B cell (primary cell): ENCODE measurements at regions not wholly inside any gene's neighbourhood (a gene's known extent, or its start where the extent isn't known, plus 50 kb on each side); places are given as distances from the start of the nearest gene placed in this dataset.

Experiments
- ATAC-seq: fragments of 200-7000 bp; cut with Tn5 transposase; one replicate; pipeline ENCODE4 v1.10.0; 2021; ENCODE audit warnings: low read depth, mild to moderate bottlenecking, moderate number of reproducible peaks, moderate library complexity
- CTCF ChIA-PET: fragments of 350-600 bp; sonication (Branson Sonifier 250); formaldehyde crosslinking; loops from one replicate; lab custom pipeline; 2021; ENCODE audit warnings: antibody characterized with exemption, inconsistent platforms; lab: Charles Lee
- POLR2A ChIA-PET: fragments of 350-600 bp; sonication (Branson Sonifier 250); formaldehyde crosslinking; loops from one replicate; lab custom pipeline; 2021; ENCODE audit warnings: antibody characterized with exemption; lab: Charles Lee
- DNase-seq: peaks from one replicate; pipeline ENCODE4 v3.0.0; 2013
- H2AFZ ChIP-seq: 2 replicates; pipeline ENCODE4 v1.6.1; 2012; ENCODE audit warnings: mild to moderate bottlenecking, low read depth, low read length; ENCODE audit not compliant: insufficient read depth, poor library complexity, severe bottlenecking
- H3K27ac ChIP-seq, 2 donors: 1 replicate in 1 of 2; 2 replicates in 1 of 2; pipeline ENCODE4 v1.5.1; 2012 to 2013; ENCODE audit warnings: low read length in 2 of 2, mild to moderate bottlenecking in 2 of 2, moderate library complexity in 1 of 2
- H3K27me3 ChIP-seq, 4 experiments: fragments of 200-600 bp in 1 of 4; sonication (generic) in 1 of 4; replicated peaks in 1 of 4; 1 replicate in 2 of 4; 2 replicates in 2 of 4; pipeline versions ENCODE4 v1.6.1 to v1.7.0; 2013 to 2016; ENCODE audit warnings: low read length in 3 of 4, mild to moderate bottlenecking in 2 of 4, mixed read lengths in 1 of 4, moderate library complexity in 1 of 4; ENCODE audit not compliant: insufficient read depth in 4 of 4, control insufficient read depth in 3 of 4; ENCODE audit errors: control extremely low read depth in 1 of 4
- H3K36me3 ChIP-seq, 2 experiments: replicated peaks in 1 of 2; 1 replicate in 1 of 2; 2 replicates in 1 of 2; pipeline versions ENCODE4 v1.6.1 to v1.7.1; 2013; ENCODE audit warnings: low read length in 1 of 2; ENCODE audit not compliant: insufficient read depth in 2 of 2, control insufficient read depth in 1 of 2; ENCODE audit errors: control extremely low read depth in 1 of 2, extremely low read depth in 1 of 2
- H3K4me1 ChIP-seq, 2 donors: fragments of 200-600 bp in 1 of 2; sonication (generic) in 1 of 2; 1 replicate in 1 of 2; 2 replicates in 1 of 2; pipeline versions ENCODE4 v1.5.1 to v1.6.1; 2013 to 2017; ENCODE audit warnings: low read length in 2 of 2; ENCODE audit not compliant: control insufficient read depth in 2 of 2, insufficient read depth in 2 of 2
- H3K4me2 ChIP-seq: replicated peaks from 2 replicates; pipeline ENCODE3; 2012; ENCODE audit warnings: mild to moderate bottlenecking, low read depth, low read length; ENCODE audit not compliant: poor library complexity, severe bottlenecking
- H3K4me3 ChIP-seq, 5 experiments: fragments of 200-600 bp in 1 of 5; sonication (generic) in 1 of 5; 1 replicate in 3 of 5; 2 replicates in 2 of 5; pipeline versions ENCODE4 v1.5.1 to v1.7.0; 2011 to 2016; ENCODE audit warnings: low read length in 4 of 5, mild to moderate bottlenecking in 4 of 5, low read depth in 2 of 5, control low read depth in 1 of 5, moderate library complexity in 1 of 5; ENCODE audit not compliant: insufficient read depth in 1 of 5; ENCODE audit errors: control extremely low read depth in 1 of 5, extremely low read depth in 1 of 5
- H3K79me2 ChIP-seq: fragments of 200-600 bp; sonication (generic); one replicate; pipeline ENCODE4 v1.6.0; 2016; ENCODE audit warnings: low read length; ENCODE audit not compliant: control insufficient read depth, insufficient read depth
- H3K9ac ChIP-seq: fragments of 200-600 bp; sonication (generic); 2 replicates; pipeline ENCODE4 v1.6.1; 2017; ENCODE audit warnings: mild to moderate bottlenecking, low read length, moderate library complexity
- H3K9me3 ChIP-seq, 3 donors: one replicate each; pipeline versions ENCODE4 v1.6.1 to v1.7.1; 2013; ENCODE audit warnings: low read length in 2 of 3; ENCODE audit not compliant: control insufficient read depth in 2 of 3, insufficient read depth in 1 of 3; ENCODE audit errors: control extremely low read depth in 1 of 3
- H4K20me1 ChIP-seq: 2 replicates; pipeline ENCODE4 v1.6.0; 2012; ENCODE audit warnings: mild to moderate bottlenecking, low read length; ENCODE audit not compliant: insufficient read depth, control insufficient read depth, poor library complexity, severe bottlenecking
- H3K27ac Mint-ChIP-seq: one replicate; pipeline ENCODE4 v1.8.0; 2021; ENCODE audit warnings: mixed read lengths
- H3K27me3 Mint-ChIP-seq: one replicate; pipeline ENCODE4 v1.8.0; 2021; ENCODE audit warnings: mixed read lengths
- H3K4me1 Mint-ChIP-seq: one replicate; pipeline ENCODE4 v1.8.0; 2021; ENCODE audit warnings: mixed read lengths
- H3K4me3 Mint-ChIP-seq: one replicate; pipeline ENCODE4 v1.8.0; 2021; ENCODE audit warnings: mixed read lengths
- H3K9me3 Mint-ChIP-seq: one replicate; pipeline ENCODE4 v1.8.0; 2022; ENCODE audit warnings: mixed read lengths; ENCODE audit not compliant: insufficient read depth
- EZH2 ChIP-seq: IDR thresholded peaks from 2 replicates; pipeline ENCODE4 v1.6.1; 2012; ENCODE audit warnings: borderline replicate concordance, low read depth, mild to moderate bottlenecking, moderate library complexity, low read length; ENCODE audit not compliant: insufficient read depth, poor library complexity, severe bottlenecking
- WGBS: methylation state at CpG from one replicate; pipeline ENCODE4 v1.1.5; 2013; ENCODE audit warnings: missing lambda C conversion rate; ENCODE audit not compliant: insufficient coverage; 5-methylcytosine and 5-hydroxymethylcytosine counted together
- intact Hi-C: fragments of 100-400 bp; cut with micrococcal nuclease; formaldehyde crosslinking; loops from one replicate; pipeline ENCODE4 v1.10.0; 2022
- TF ChIP-seq, protein P1 (sequence below): fragments of 200-600 bp; IDR thresholded peaks from one replicate; pipeline ENCODE4 v1.8.0; 2022; ENCODE audit warnings: antibody characterized with exemption, mild to moderate bottlenecking

DNA sequence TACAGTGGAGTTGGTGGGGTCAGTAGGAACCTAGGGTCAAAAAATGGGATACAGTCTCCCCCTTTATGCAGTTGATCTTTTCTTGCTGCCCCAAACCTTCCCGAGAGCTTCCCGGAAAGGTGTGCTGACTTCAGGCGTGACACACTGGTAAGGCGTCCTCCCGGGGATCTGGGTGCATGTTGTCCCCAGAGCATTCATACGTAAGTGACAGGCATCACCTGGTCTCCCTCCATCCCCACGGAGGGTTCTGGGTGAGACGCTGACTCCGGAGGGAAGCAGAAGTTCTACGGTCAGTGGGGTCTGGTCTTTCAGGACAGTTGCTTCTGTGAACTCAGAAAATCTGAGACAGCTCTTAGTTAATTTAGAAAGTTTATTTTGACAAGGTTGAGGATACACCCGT lies 159.6 kb upstream of the RTL1 start:
- H3K27ac Mint-ChIP-seq, result no peak overlapping the region

GRCh38 chr14:101064121-101064661 lies 160.7 kb upstream of the RTL1 start:
- H3K27ac ChIP-seq, result no peak overlapping the region
- ChIA-PET CTCF (no interaction called here), POLR2A (no interaction called here)
- H3K27ac Mint-ChIP-seq, result no peak overlapping the region
- H3K4me1 Mint-ChIP-seq, result no peaks in the 10 kb centered on the region
- peaks cover 0 to 7% (median 3%) of the 10 kb centered on the region in 4 experiments for H3K27me3 ChIP-seq
- H3K4me3 Mint-ChIP-seq, result no peak overlapping the region
- no peak overlapping the region for H3K9ac ChIP-seq
- DNase-seq (no peak), ATAC-seq (no peak)
- TF ChIP-seq, protein P1, sequence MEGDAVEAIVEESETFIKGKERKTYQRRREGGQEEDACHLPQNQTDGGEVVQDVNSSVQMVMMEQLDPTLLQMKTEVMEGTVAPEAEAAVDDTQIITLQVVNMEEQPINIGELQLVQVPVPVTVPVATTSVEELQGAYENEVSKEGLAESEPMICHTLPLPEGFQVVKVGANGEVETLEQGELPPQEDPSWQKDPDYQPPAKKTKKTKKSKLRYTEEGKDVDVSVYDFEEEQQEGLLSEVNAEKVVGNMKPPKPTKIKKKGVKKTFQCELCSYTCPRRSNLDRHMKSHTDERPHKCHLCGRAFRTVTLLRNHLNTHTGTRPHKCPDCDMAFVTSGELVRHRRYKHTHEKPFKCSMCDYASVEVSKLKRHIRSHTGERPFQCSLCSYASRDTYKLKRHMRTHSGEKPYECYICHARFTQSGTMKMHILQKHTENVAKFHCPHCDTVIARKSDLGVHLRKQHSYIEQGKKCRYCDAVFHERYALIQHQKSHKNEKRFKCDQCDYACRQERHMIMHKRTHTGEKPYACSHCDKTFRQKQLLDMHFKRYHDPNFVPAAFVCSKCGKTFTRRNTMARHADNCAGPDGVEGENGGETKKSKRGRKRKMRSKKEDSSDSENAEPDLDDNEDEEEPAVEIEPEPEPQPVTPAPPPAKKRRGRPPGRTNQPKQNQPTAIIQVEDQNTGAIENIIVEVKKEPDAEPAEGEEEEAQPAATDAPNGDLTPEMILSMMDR, result no peak
- no peak for TF ChIP-seq EZH2
- H2AFZ ChIP-seq, result no peak overlapping the region
- H3K4me2 ChIP-seq, result no peak overlapping the region
- peaks cover 19% of the 10 kb centered on the region for H3K27me3 Mint-ChIP-seq
- 83% methylated on average over 16 of the region's 16 CpGs for WGBS
- no peaks in the 10 kb centered on the region for H3K36me3 ChIP-seq
- no peaks in the 10 kb centered on the region for H4K20me1 ChIP-seq
- peaks cover 0 to 2% of the 10 kb centered on the region in 2 donors for H3K4me1 ChIP-seq
- no peak overlapping the region for H3K4me3 ChIP-seq
- H3K9me3 Mint-ChIP-seq, result peaks cover 4% of the 10 kb centered on the region
- intact Hi-C loops, result no loop called here
- H3K79me2 ChIP-seq, result no peaks in the 10 kb centered on the region
- peaks cover 0 to 45% (median 0%) of the 10 kb centered on the region in 3 donors for H3K9me3 ChIP-seq

More for the DNA sequence above, 159.6 kb upstream of the RTL1 start:
- ChIA-PET CTCF (no interaction called here), POLR2A (no interaction called here)
- H3K4me2 ChIP-seq, result no peak overlapping the region
- intact Hi-C loops, result no loop called here
- no peak overlapping the region for H3K4me3 ChIP-seq
- no peak overlapping the region for H3K9ac ChIP-seq
- H3K27me3 ChIP-seq, result peaks cover 0 to 3% (median under 1%) of the 10 kb centered on the region in 4 experiments
- H3K36me3 ChIP-seq, result no peaks in the 10 kb centered on the region
- H2AFZ ChIP-seq, result no peak overlapping the region
- peaks cover 4% of the 10 kb centered on the region for H3K9me3 Mint-ChIP-seq
- H3K4me1 ChIP-seq, result no peaks in the 10 kb centered on the region
- no peaks in the 10 kb centered on the region for H4K20me1 ChIP-seq
- 83% methylated on average over 10 of the region's 11 CpGs for WGBS
- DNase-seq, result no peak
- no peaks in the 10 kb centered on the region for H3K79me2 ChIP-seq
- ATAC-seq, result no peak
- H3K27ac ChIP-seq, result no peak overlapping the region
- peaks cover 11% of the 10 kb centered on the region for H3K27me3 Mint-ChIP-seq
- H3K4me1 Mint-ChIP-seq, result no peaks in the 10 kb centered on the region
- no peak overlapping the region for H3K4me3 Mint-ChIP-seq
- TF ChIP-seq, protein P1, result no peak
- no peak for TF ChIP-seq EZH2
- H3K9me3 ChIP-seq, result peaks cover 0 to 45% (median under 1%) of the 10 kb centered on the region in 3 donors
